RKO (cell line): ENCODE measurements at regions not wholly inside any gene's neighbourhood (a gene's known extent, or its start where the extent isn't known, plus 50 kb on each side); places are given as distances from the start of the nearest gene placed in this dataset.
"Not testable (repeated sequence)": the region's sequence is repeated elsewhere in the genome, so short reads cannot be mapped to it uniquely, and the experiment has no call there.

Source experiments
- DNase-seq: peaks from one replicate; pipeline ENCODE4 v3.0.0-alpha.2; 2016; ENCODE audit warnings: low spot score

- no peak for DNase-seq
Measured at GRCh38 chr22:27063841-27064240, 406.5 kb downstream of the MIAT start.

- DNase-seq, result no peak
Measured at GRCh38 chr22:27064386-27064785, 407.0 kb downstream of the MIAT start.

- DNase-seq, result no peak
Measured at GRCh38 chr22:27065279-27065678, 407.9 kb downstream of the MIAT start.

GRCh38 chr22:27066856-27067255, 409.5 kb downstream of the MIAT start:
- DNase-seq, result no peak

DNA sequence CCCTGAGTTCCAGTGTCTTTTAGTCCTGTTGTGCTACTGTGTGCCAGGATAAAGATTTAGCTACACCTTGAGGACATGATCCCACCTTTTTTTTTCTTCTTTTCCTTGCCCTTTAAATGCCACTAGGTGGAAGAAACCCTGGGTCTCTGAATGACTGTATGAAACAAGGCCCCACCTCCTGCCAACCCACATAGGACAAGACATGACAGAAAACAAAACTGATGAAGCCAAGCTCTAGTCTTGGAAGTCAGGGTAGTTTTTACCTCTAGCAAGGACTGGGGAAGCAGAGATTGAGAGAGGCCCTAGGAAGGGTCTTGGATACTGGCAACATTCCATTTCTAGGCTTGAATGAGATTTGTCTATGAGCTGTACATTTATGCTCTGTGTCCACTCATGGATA, 410.7 kb downstream of the MIAT start:
- DNase-seq, result no peak

DNA sequence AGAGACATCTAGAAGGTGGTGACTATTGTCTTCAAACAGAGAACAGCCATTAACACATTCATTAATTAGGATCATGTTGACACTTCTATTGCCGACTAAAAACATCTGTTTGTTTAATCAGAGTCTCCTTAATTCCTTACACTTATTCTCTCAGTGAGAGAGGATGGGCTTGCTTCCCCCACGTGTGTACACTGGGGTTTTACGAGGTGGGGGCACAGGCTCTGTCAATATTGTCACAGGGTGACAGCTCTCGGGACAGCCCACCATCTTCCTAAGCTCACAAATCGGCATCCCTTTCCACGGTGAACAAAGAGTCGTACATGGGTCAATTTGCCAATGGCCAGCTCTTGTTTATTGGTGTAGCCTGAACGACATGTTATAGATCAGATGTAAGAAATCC, 413.2 kb downstream of the MIAT start:
- DNase-seq, result no peak

DNA sequence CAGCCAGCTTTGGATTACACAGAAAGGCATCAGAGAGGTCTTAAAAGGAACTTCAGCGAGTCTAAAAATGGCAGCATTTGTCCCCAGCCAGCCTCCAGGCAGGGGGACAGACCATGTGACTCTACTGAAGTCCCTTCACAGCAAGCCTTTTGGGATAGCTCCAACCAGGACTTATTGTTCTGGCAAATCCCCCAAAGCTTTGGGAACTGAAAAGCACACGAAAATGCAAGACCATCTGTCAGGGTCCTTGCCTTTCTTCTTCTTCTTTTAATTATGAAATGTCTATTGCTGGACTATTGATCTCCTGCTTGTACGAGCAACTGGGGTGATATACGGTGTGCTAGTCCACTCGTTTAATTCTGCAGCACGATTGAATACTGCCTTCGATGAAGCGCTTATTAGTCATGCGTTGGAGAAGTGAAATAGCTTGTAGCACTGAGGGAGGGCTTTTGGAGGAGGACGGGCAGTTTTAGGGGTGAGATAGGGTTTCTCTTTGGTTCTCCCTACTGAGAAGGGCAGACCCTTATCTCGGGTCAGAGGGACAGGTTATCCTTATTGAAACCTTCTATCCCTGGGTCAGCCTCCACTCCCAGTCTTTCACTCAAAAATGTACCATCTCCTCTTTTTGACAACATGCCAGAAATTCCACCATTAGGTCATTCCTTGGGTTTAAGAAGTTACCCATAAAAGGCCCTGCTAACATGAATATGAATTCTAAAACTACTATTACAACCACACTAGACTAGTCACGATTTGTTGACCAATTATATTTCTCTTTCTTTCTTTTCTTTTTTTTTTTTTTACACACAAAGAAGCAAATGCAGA, 416.4 kb downstream of the MIAT start:
- DNase-seq, result no peak

GRCh38 chr22:27075028-27075678, 417.8 kb downstream of the MIAT start:
- DNase-seq, result peak; percentile 14

DNA sequence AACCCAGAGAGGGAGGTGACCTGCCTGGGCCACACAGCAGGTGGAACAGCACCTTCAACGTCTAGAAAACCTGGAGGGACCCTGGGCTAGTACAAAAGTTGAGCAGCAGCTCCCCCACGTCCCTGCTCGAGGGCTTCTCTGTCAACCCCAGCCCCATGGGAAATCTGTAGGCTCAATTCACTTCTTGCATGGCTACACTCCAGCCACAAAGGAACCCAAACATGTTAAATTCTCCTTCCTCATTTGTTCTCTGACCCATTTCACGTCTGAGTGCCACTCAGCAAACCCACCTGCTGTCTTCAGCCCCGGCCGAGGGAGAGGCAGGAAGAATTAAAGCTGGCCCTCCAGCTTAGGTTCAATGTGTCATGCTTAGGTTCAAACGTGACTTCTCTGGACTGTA, 418.5 kb downstream of the MIAT start:
- DNase-seq, result no peak

DNA sequence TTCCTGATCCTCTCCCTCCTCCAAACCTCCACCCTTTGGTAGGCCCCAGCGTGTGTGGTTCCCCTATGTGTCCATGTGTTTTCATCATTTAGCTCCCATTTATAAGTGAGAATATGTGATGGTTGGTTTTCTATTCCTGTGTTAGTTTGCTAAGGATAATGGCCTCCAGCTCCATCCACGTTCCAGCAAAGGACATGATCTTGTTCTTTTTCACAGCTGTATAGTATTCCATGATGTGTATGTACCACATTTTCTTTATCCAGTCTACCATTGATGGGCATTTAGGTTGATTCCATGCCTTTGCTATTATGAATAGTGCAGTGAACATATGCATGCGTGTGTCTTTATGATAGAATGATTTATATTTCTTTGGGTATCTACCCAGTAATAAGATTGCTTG, 420.7 kb downstream of the MIAT start:
- not testable (repeated sequence) for DNase-seq

GRCh38 chr22:27080036-27080578, 422.7 kb downstream of the MIAT start:
- no peak for DNase-seq

DNA sequence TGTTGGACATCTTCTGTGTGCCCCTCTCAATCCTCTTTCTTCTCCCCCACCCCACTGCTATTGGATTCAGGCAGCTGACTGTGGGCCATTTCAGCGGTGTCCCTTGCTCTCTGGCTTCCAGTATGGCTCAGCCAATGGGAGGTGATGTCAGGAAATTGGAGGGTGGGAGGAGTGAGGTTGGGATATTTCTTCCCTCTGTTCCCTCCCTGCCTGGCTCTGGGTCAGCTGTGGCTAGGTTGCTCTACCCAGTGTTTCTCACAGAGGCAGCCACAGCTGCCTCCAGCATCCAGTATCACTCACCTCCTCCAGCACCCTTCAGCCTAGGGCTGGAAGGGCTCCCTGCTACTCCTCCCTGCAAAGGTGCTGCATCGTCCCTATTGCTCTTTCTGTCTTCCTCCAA, 423.5 kb downstream of the MIAT start:
- DNase-seq, result no peak

GRCh38 chr22:27083610-27084009, 426.2 kb downstream of the MIAT start:
- DNase-seq, result no peak

DNA sequence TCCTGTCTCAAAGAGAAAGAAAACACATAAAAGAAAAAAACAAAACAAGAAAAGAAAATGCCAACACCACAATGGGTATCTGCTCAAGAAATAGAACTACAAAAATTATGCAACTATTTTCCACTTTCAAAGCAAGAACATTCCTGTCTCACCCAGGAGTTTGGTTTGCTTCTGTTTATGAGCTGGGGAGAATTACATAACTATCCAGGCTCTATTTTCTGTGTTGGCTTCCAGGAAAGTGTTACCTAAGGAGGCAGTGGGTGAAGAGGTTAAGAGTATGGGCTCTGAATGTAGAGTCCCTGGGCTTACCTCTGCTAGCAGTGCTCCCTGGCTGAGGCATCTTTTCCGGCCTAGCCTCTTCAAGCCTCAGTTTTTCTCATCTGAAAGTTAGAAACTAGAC, 426.7 kb downstream of the MIAT start:
- DNase-seq, result no peak

GRCh38 chr22:27086080-27087044, 429.0 kb downstream of the MIAT start:
- DNase-seq, result no peak

DNA sequence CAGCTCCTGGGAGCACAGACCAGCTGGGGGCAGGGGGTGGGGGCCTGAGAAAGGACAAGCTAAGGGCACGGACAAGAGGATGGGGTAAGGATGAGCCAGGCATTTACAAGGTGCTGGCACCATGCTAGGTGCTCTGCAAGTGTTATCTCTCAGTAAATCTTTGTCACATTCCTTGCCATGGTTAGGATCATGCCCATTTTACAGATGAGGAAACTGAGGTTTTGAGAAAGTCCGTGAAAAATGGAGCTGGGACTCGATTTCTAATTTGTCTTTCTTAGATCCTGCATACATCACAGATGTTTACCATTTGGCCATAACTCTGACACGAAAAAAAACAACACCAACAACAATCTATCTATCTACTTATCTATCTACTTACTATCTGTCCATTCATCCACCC, 429.7 kb downstream of the MIAT start:
- DNase-seq, result no peak

- no peak for DNase-seq
Measured at GRCh38 chr22:27088026-27088425, 430.6 kb downstream of the MIAT start.

- DNase-seq, result no peak
Measured at GRCh38 chr22:27089264-27089663, 431.9 kb downstream of the MIAT start.

- DNase-seq, result no peak
Measured at GRCh38 chr22:27090611-27091011, 433.2 kb downstream of the MIAT start.

DNA sequence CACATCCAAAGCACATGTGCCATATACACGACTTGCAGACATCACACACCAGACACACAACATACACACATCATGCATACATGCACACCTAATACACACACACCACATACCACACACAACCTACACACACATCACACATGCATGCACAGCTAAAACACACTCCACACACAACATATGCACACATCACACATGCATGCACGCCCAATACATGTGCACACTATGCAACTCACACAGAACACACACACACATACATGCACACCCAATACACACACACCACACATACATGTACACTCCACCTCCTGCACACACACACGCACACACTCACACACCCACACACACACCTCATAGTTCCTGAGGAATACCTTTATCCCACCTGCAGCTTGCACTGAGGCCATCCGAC, 436.0 kb downstream of the MIAT start:
- no peak for DNase-seq

DNA sequence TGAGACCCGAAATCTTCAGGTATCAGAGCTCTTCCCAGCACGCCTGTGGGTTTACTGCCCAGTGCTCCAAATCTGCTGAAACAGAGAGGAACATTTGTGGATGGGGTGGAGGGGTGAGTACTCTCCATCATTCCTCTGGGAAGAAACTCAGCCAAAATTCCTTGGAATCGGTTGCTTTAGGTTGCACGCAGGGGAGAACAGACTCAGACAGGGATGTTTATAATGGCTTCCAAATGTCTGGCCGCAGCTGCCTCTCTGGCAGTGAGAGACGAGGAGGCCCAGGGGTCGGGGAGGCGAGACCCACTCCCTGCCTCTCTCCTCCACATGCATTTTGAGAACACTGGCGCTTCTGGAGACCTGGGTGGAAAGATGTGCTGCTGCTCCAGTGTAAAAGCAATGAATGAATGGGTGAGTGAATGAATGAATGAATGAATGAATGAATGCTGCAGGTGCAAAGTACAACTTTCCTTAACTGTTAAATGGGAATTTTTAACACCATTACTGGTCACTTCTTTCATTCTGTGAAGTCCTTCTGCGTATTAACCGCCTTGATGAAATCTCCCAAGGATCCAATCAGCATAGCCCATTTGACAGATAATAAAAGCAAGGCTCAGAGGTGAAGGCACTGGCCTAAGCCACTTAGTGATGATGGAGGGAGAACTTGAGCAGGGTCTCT, 437.4 kb downstream of the MIAT start:
- no peak for DNase-seq

- DNase-seq, result no peak
Measured at GRCh38 chr22:27097506-27097905, 440.1 kb downstream of the MIAT start.
